NCI-H2171 (cell line): ENCODE measurements at regions not wholly inside any gene's neighbourhood (a gene's known extent, or its start where the extent isn't known, plus 50 kb on each side); places are given as distances from the start of the nearest gene placed in this dataset.
"Not testable (repeated sequence)": the region's sequence is repeated elsewhere in the genome, so short reads cannot be mapped to it uniquely, and the experiment has no call there.

ENCODE experiments used
- DNase-seq: peaks from one replicate; lab custom pipeline; 2025; lab: John Stamatoyannopoulos, UW

GRCh38 chr9:31677877-31678276 is 706.6 kb upstream of the ACO1 start:
- DNase-seq: no peak

- no peak for DNase-seq
These were observed 701.3 kb upstream of the ACO1 start for GRCh38 chr9:31683116-31683515.

GRCh38 chr9:31697956-31698355 is 686.5 kb upstream of the ACO1 start:
- DNase-seq: no peak

GRCh38 chr9:31699836-31700235 is 684.6 kb upstream of the ACO1 start:
- no peak for DNase-seq

GRCh38 chr9:31700252-31701045 is 684.0 kb upstream of the ACO1 start:
- DNase-seq: no peak

- DNase-seq: no peak
These were observed 681.5 kb upstream of the ACO1 start for GRCh38 chr9:31702957-31703356.

- no peak for DNase-seq
These were observed 669.2 kb upstream of the ACO1 start for GRCh38 chr9:31715250-31715649.

- DNase-seq: no peak
These were observed 665.2 kb upstream of the ACO1 start for GRCh38 chr9:31719262-31719661.

DNA sequence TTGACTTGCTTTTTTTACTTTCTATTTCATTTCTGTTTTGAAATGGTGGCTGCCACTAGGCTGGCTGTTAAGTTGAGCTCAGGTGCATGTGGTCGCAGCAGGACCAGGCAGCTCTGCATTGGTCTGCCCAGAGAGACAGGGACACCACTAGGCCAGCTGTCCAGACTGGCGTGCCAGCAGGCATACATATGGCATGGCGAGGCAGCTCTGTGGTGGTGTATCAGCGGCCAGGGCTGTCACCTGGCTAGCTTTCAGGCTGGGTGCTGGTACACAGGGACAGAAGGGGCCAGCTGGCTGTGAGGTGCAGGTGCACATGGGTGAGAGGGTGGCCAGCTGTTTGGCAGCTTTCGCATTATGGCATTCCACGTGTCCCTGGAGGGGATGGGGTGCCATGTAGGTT is 654.0 kb upstream of the ACO1 start:
- no peak for DNase-seq

DNA sequence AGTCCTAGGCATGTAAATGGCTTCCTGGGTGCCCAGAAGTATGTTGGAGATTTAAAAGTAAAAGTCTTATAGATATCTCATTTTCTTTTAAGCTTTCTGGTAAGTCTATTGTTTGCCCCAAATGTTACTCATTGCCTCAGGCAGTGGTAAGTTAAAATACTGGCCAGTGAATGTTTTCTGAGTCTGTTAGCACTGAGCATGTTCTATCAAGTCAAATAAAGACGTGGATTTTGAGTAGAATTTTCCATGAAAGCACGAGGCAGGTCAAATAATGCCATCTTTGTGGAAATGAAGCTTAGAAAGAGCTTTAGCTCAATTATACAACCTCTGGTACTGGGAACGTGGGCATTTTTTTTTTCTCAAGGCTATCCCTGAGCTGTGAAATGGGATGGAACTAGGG is 651.3 kb upstream of the ACO1 start:
- DNase-seq: no peak

GRCh38 chr9:31736581-31737179 is 647.8 kb upstream of the ACO1 start:
- DNase-seq: no peak

DNA sequence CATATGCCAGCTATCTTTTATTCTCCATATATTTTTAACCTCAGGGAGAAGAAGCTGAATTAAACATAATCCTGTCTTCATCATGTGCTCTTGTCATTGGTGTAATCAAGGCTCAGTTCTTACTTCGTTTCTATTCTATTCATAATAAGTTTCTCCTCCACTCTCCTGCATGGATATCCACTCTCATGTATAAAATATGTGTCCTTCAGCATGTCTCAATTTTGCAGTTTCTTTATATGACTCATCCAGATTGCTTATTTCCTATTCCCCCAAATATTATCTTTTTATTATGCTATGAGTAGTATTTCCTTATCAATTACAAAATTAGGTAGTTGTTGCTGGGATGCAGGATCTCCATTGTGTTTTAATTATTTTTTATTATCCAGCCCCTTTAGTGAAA is 643.7 kb upstream of the ACO1 start:
- no peak for DNase-seq

GRCh38 chr9:31744589-31744988 is 639.9 kb upstream of the ACO1 start:
- no peak for DNase-seq

DNA sequence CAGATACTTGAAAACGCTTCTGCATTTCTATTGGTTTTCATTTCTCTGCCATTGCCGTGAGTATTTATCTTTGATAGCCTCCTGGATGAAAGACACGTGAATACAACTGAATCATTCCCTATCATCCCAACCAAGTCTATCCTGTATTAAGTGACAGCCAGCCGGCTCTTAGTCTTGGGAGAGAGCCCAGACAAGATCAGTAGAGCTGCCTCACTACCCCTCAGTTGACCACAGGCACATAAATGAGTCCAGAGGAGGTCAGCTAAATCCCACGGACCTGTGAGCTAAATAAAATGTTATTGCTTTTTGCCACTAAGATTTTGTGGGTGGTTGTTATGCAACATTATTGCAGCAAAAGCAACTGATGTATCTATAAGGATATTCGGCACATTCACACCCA is 639.0 kb upstream of the ACO1 start:
- DNase-seq: no peak

- no peak for DNase-seq
These were observed 638.6 kb upstream of the ACO1 start for GRCh38 chr9:31745886-31746285.

DNA sequence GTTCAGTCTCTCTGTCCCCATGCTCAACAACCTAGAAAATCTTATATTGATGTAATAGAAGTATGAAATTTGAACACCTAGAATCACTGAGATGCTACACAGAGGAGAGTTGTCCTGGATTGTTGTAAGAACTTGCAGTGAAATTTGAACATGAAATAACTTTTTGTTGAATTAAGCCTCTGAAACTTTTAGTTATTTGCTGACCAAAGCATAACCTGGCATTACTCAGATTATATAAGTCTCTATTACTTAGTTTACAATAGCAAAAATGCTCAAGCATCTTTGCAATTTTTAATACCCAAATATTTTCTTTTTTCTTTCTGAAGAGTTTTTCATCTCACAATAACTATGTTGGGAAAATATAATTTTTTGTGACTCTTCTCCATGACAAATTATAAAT is 630.7 kb upstream of the ACO1 start:
- no peak for DNase-seq

GRCh38 chr9:31759703-31760102 is 624.7 kb upstream of the ACO1 start:
- no peak for DNase-seq

DNA sequence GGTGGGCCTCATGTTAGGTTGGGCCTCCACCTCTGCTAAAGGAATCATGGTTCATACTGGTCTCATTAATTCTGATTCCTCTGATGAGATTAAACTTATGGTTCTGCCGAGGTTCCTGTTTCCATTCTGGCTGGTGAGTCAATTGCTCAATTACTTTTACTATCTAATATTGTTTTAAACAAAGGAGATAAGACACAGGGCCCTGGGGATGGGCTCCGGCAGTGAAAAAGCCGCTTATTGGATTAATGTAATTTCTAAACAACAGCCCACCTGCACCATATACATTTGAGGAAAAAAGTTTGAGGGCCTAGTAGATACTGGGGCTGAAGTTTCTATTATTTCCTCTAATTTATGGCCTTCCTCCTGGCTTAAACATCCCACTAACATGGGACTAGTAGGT is 610.4 kb upstream of the ACO1 start:
- not testable (repeated sequence) for DNase-seq

DNA sequence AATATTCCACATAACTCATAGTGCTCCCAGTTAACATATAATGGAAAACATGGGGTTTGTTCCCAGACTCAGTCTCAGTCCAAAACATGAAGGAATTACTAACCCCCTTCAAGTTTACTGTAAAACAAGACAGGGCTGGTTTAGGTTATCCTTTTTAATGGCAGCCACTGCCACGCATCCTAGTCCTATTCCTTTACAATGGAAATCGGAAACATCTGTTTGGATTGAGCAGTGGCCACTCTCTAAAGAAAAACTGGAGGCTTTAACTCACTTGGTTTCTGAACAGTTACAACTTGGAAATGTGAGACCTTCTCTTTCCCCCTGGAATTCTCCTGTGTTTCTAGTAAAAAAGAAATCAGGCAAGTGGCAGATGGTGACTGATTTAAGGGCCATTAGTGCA is 609.9 kb upstream of the ACO1 start:
- DNase-seq: peak; percentile 56

- peak; percentile 36 for DNase-seq
These were observed 608.0 kb upstream of the ACO1 start for GRCh38 chr9:31776471-31776870.

DNA sequence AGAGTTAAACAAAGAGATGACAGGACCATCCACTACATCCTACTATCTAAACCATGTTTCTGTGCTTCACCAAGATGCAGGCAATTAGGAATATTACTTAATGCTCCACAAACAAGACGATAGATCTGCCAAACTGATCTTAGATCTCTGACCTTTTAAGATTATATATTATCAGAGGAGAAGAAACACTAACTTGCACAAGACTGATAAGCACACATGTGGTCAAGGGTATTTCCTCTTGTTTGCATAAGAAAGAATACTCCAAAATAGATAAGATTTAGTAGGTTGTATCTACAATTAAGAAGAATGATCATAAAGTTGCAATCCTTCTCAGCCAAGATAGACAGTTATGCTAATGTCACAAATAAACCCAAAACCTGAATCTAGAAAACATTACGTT is 601.0 kb upstream of the ACO1 start:
- DNase-seq: no peak

DNA sequence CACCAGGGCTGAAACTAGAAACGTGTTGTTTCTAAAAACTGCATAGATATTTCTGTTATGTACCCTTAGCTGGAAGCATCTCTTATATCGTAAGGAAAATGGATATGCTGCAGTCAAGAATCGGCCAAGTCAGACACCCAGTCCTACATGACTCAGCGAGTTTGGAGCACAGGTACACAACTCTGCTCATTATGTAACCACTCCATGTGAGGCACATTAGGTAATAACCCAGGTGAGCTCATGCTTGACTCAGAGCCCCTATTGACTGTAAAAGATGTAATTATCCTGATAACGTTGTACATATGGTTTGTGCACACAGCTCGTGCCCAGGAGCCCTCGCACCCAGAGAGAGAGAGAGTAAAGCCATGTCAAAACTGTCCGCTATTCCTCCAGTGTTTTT is 593.7 kb upstream of the ACO1 start:
- no peak for DNase-seq

DNA sequence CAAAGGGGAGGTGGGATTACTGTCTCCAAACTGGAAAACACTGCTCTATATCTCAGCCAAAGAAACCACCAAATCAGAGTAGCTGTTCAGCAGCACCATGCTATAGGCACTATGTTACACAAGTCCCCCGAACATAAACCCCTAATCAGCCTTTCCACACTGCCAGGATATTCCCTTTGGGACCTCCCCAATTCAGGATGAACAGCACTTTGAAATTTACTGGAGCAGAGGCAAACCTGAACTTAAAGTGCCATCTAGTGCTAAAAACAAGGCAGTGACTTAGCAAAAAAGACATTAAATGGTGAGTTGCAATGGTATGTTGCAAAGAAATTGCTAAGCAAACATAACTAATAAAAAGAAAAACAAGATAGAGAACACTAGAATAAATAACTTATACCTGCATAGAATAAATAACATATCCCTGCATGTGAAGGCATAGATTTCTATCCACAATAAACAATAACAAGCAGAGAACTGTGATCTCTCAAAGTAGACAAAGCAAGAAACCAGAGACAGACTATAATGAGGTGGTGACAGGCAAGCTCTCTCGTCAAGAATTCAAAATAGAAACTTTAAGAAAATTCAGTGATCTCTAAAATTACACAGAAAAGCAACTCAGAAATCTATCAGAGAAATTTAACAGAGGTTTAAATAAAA is 584.4 kb upstream of the ACO1 start:
- DNase-seq: peak; percentile 60
